A549 (cell line): ENCODE measurements at regions not wholly inside any gene's neighbourhood (a gene's known extent, or its start where the extent isn't known, plus 50 kb on each side); places are given as distances from the start of the nearest gene placed in this dataset.
"Not testable (repeated sequence)": the region's sequence is repeated elsewhere in the genome, so short reads cannot be mapped to it uniquely, and the experiment has no call there.

Experiments
- ATAC-seq, 2 experiments: fragments of 200-7000 bp in 1 of 2; fragments of >200 bp in 1 of 2; cut with Nextera tagmentation in 1 of 2; cut with Tn5 transposase in 1 of 2; 3 replicates each; pipeline versions ENCODE4 v1.8.0 to v1.9.1; 2018 to 2020; ENCODE audit warnings: mild to moderate bottlenecking in 1 of 2, moderate library complexity in 1 of 2
- CTCF ChIA-PET: fragments of 300-600 bp; sonication (Branson Sonifier 250); formaldehyde crosslinking; extraction: SDS; loops from one replicate; lab custom pipeline; 2021; ENCODE audit warnings: antibody characterized with exemption, inconsistent platforms; lab: Yijun Ruan, JAX
- POLR2A ChIA-PET: fragments of 350-600 bp; formaldehyde crosslinking; extraction: SDS; loops from one replicate; lab custom pipeline; 2021; ENCODE audit warnings: antibody characterized with exemption, inconsistent platforms; lab: Yijun Ruan, JAX
- DNase-seq, 2 experiments: peaks; one replicate each; pipeline versions ENCODE4 v3.0.0 to v3.0.0-alpha.2; 2011 to 2016; ENCODE audit warnings: low read depth in 1 of 2, low spot score in 1 of 2
- FAIRE-seq: peaks from 2 replicates; lab custom pipeline; 2011; peaks lifted over from hg19 to GRCh38; lab: Jason Lieb, UNC
- H3K27ac ChIP-seq, 2 experiments: fragments of >200 bp; sonication (Bioruptor Twin); formaldehyde crosslinking; 3 replicates each; pipeline ENCODE4 v1.5.1; 2016 to 2017
- H3K4me1 ChIP-seq: fragments of >200 bp; sonication (Bioruptor Twin); formaldehyde crosslinking; 3 replicates; pipeline ENCODE4 v1.6.1; 2016
- H3K4me2 ChIP-seq: fragments of >200 bp; sonication (Bioruptor Twin); formaldehyde crosslinking; 3 replicates; pipeline ENCODE4 v1.6.1; 2016
- H3K4me3 ChIP-seq: fragments of >200 bp; sonication (Bioruptor Twin); formaldehyde crosslinking; 3 replicates; pipeline ENCODE4 v1.5.1; 2016
- H3K9me3 ChIP-seq: fragments of >200 bp; sonication (Bioruptor Twin); formaldehyde crosslinking; 3 replicates; pipeline ENCODE4 v1.6.1; 2016
- CBX2 ChIP-seq: fragments of 200-600 bp; sonication (generic); IDR thresholded peaks from 2 replicates; pipeline ENCODE4 v1.6.1; 2016; ENCODE audit warnings: low read depth, mild to moderate bottlenecking, borderline replicate concordance
- CHD2 ChIP-seq: fragments of 150-350 bp; IDR thresholded peaks from 2 replicates; pipeline ENCODE4 v1.6.1; 2014; ENCODE audit warnings: low read length; ENCODE audit not compliant: partially characterized antibody
- FOXS1 ChIP-seq: fragments of 250-450 bp; sonication (Bioruptor Pico); IDR thresholded peaks from 2 replicates; pipeline ENCODE4 v1.5.0; 2020; ENCODE audit warnings: mild to moderate bottlenecking, moderate library complexity
- HDAC2 ChIP-seq: fragments of 200-600 bp; sonication (generic); IDR thresholded peaks from 2 replicates; pipeline ENCODE4 v1.6.1; 2016
- HEYL ChIP-seq: fragments of 250-450 bp; sonication (Bioruptor Pico); IDR thresholded peaks from 2 replicates; pipeline ENCODE4 v1.8.0; 2021; ENCODE audit warnings: mild to moderate bottlenecking, moderate library complexity
- HOXB5 ChIP-seq: fragments of 250-450 bp; sonication (Bioruptor Pico); IDR thresholded peaks from 2 replicates; pipeline ENCODE4 v1.5.0; 2020; ENCODE audit warnings: mild to moderate bottlenecking, moderate library complexity
- MAFK ChIP-seq: fragments of 450-650 bp; IDR thresholded peaks from 2 replicates; pipeline ENCODE4 v1.6.1; 2014; ENCODE audit not compliant: partially characterized antibody
- MAZ ChIP-seq: fragments of 150-350 bp; IDR thresholded peaks from 2 replicates; pipeline ENCODE4 v1.6.1; 2014; ENCODE audit warnings: antibody characterized with exemption, low read depth, low read length, borderline replicate concordance
- RCOR1 ChIP-seq: fragments of 150-350 bp; IDR thresholded peaks from 2 replicates; pipeline ENCODE4 v1.6.1; 2014; ENCODE audit warnings: antibody characterized with exemption, low read length, low read depth
- SMC3 ChIP-seq: fragments of >200 bp; sonication (Bioruptor Twin); formaldehyde crosslinking; IDR thresholded peaks from 3 replicates; pipeline ENCODE4 v1.6.1; 2018; ENCODE audit warnings: inconsistent platforms
- TFCP2L1 ChIP-seq: fragments of 250-450 bp; sonication (Bioruptor Pico); IDR thresholded peaks from 2 replicates; pipeline ENCODE4 v1.5.0; 2021; ENCODE audit warnings: mild to moderate bottlenecking
- ZC3H11A ChIP-seq: fragments of 450-650 bp; IDR thresholded peaks from 2 replicates; pipeline ENCODE4 v1.6.1; 2014; ENCODE audit warnings: antibody characterized with exemption, mild to moderate bottlenecking
- ZNF302 ChIP-seq: fragments of 250-450 bp; sonication (Bioruptor Pico); IDR thresholded peaks from 2 replicates; pipeline ENCODE4 v1.9.0; 2021; ENCODE audit warnings: inconsistent platforms, mild to moderate bottlenecking, moderate library complexity
- WGBS: methylation state at CpG from one replicate; pipeline ENCODE4 v1.1.6; 2017; ENCODE audit errors: missing lambda C conversion rate; 5-methylcytosine and 5-hydroxymethylcytosine counted together
- TF ChIP-seq, protein P1 (sequence below): fragments of 200-600 bp; sonication (generic); IDR thresholded peaks from 2 replicates; pipeline ENCODE4 v1.6.1; 2016; ENCODE audit warnings: antibody characterized with exemption, mild to moderate bottlenecking, moderate library complexity
- TF ChIP-seq, protein P2 (sequence below): fragments of >200 bp; sonication (Bioruptor Twin); formaldehyde crosslinking; IDR thresholded peaks from 3 replicates; pipeline ENCODE4 v1.6.1; 2016

- ATAC-seq (no peak), DNase-seq (no peak)
- H3K4me1 ChIP-seq: no peaks in the 10 kb centered on the region
- no peak overlapping the region for H3K4me2 ChIP-seq
- POLR2A ChIA-PET: no interaction called here
- H3K4me3 ChIP-seq: no peak overlapping the region
- no peak for TF ChIP-seq FOXS1 (CRISPR knock-in tag)
- TF ChIP-seq, protein P1, sequence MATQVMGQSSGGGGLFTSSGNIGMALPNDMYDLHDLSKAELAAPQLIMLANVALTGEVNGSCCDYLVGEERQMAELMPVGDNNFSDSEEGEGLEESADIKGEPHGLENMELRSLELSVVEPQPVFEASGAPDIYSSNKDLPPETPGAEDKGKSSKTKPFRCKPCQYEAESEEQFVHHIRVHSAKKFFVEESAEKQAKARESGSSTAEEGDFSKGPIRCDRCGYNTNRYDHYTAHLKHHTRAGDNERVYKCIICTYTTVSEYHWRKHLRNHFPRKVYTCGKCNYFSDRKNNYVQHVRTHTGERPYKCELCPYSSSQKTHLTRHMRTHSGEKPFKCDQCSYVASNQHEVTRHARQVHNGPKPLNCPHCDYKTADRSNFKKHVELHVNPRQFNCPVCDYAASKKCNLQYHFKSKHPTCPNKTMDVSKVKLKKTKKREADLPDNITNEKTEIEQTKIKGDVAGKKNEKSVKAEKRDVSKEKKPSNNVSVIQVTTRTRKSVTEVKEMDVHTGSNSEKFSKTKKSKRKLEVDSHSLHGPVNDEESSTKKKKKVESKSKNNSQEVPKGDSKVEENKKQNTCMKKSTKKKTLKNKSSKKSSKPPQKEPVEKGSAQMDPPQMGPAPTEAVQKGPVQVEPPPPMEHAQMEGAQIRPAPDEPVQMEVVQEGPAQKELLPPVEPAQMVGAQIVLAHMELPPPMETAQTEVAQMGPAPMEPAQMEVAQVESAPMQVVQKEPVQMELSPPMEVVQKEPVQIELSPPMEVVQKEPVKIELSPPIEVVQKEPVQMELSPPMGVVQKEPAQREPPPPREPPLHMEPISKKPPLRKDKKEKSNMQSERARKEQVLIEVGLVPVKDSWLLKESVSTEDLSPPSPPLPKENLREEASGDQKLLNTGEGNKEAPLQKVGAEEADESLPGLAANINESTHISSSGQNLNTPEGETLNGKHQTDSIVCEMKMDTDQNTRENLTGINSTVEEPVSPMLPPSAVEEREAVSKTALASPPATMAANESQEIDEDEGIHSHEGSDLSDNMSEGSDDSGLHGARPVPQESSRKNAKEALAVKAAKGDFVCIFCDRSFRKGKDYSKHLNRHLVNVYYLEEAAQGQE: no peak
- TF ChIP-seq, all 56 proteins: peak for 0
- Histone ChIP-seq H3K9me3 (peaks cover 31% of the 10 kb centered on the region), H3K27ac (no peak overlapping the region)
- CTCF ChIA-PET: no interaction called here
- no peak for FAIRE-seq
Measured at GRCh38 chr2:71959494-71959893, 188.2 kb downstream of the CYP26B1 start.

DNA sequence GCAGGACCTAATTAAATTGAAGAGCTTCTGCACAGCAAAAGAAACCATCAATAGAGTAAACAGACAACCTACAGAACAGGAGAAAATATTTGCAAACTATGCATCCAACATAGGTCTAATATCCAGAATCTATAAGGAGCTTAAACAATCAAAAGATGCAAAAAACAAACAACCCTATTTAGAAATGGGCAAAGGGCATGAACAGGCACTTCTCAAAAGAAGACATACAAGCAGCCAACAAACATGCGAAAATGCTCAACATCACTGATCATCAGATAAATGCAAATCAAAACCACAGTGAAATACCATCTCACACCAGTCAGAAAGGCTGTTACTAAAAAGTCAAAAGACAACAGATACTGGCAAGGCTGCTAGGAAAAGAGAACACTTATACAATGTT lies 189.2 kb downstream of the CYP26B1 start:
- H3K4me1 ChIP-seq, FAIRE-seq, ATAC-seq, H3K4me2 ChIP-seq, H3K27ac ChIP-seq, POLR2A ChIA-PET, H3K4me3 ChIP-seq: not testable (repeated sequence)
- H3K9me3 ChIP-seq: peaks cover 31% of the 10 kb centered on the region
- DNase-seq: peak in 1 of 2 experiments; percentile 31
- 10% methylated on average over 1 of the region's 1 CpG for WGBS
- CTCF ChIA-PET: interaction anchor here (1.1 kb wide), 1 partner anchor 18 kb away, joined by 3 read pairs; no protein-coding TSS in a partner anchor

GRCh38 chr2:71952572-71953188 lies 195.0 kb downstream of the CYP26B1 start:
- peak in 1 of 2 experiments; percentile 27 for DNase-seq
- Histone ChIP-seq H3K4me3 (no peak overlapping the region), H3K27ac (peak overlapping the region in 1 of 2 experiments; percentile 39; a peak in 1 of 6 replicates), H3K4me1 (0 out of 3 replicates have a peak, but pooled peaks cover 8% of the 10 kb centered on the region), H3K9me3 (peaks cover 16% of the 10 kb centered on the region), H3K4me2 (no peak overlapping the region; the same call in 2 of the 3 replicates)
- no peak for FAIRE-seq
- peak in 1 of 2 experiments; percentile 62; a peak in 3 of 6 replicates for ATAC-seq
- WGBS: 40% methylated on average over 6 of the region's 6 CpGs
- ChIA-PET CTCF (interaction anchor here (1.3 to 4.9 kb wide), 5 partner anchors 8 to 198 kb away, joined by 4 to 18 read pairs (median 5); no protein-coding TSS in a partner anchor), POLR2A (no interaction called here)
- TF ChIP-seq MAFK: no peak
- no peak for TF ChIP-seq HEYL
- no peak for TF ChIP-seq CHD2
- no peak for TF ChIP-seq ZNF302 (CRISPR knock-in tag)
- no peak for TF ChIP-seq HOXB5 (CRISPR knock-in tag)
- TF ChIP-seq CBX2: no peak
- TF ChIP-seq SMC3: no peak
- TF ChIP-seq ZC3H11A: no peak
- no peak for TF ChIP-seq MAZ
- TF ChIP-seq TFCP2L1 (CRISPR knock-in tag): no peak
- TF ChIP-seq, protein P2, sequence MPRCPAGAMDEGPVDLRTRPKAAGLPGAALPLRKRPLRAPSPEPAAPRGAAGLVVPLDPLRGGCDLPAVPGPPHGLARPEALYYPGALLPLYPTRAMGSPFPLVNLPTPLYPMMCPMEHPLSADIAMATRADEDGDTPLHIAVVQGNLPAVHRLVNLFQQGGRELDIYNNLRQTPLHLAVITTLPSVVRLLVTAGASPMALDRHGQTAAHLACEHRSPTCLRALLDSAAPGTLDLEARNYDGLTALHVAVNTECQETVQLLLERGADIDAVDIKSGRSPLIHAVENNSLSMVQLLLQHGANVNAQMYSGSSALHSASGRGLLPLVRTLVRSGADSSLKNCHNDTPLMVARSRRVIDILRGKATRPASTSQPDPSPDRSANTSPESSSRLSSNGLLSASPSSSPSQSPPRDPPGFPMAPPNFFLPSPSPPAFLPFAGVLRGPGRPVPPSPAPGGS: no peak
- no peak for TF ChIP-seq RCOR1
- no peak for TF ChIP-seq FOXS1 (CRISPR knock-in tag)
- TF ChIP-seq HDAC2: no peak
